GM12878 (cell line): ENCODE measurements at regions not wholly inside any gene's neighbourhood (a gene's known extent, or its start where the extent isn't known, plus 50 kb on each side); places are given as distances from the start of the nearest gene placed in this dataset.

Experiments
- ATAC-seq: fragments of 200-7000 bp; cut with Tn5 transposase; 3 replicates; pipeline ENCODE4 v1.9.1; 2020; ENCODE audit warnings: mild to moderate bottlenecking, moderate library complexity
- BruUV-seq: library from RNA; stranded (reverse); fragments of 400-500 nt; replicated peaks from 2 replicates; lab custom pipeline; 2021; lab: Mats Ljungman, UMichigan
- CTCF ChIA-PET: fragments of 300-600 bp; sonication (Branson Sonifier 250); formaldehyde crosslinking; extraction: SDS; loops from one replicate; lab custom pipeline; 2021; ENCODE audit warnings: inconsistent platforms; lab: Yijun Ruan, JAX
- POLR2A ChIA-PET: fragments of 350-600 bp; formaldehyde crosslinking; extraction: SDS; loops from one replicate; lab custom pipeline; 2021; ENCODE audit warnings: inconsistent platforms; lab: Charles Lee
- RAD21 ChIA-PET: fragments of 300-600 bp; sonication (Branson Sonifier 250); formaldehyde crosslinking; loops from one replicate; lab custom pipeline; 2023; ENCODE audit warnings: antibody characterized with exemption; ENCODE audit not compliant: unreplicated experiment; lab: Charles Lee
- SMC1A ChIA-PET: fragments of 300-600 bp; sonication (Branson Sonifier 250); formaldehyde crosslinking; loops from one replicate; lab custom pipeline; 2023; ENCODE audit not compliant: unreplicated experiment, uncharacterized antibody; lab: Charles Lee
- DNase-seq: peaks from one replicate; pipeline ENCODE4 v3.0.0-alpha.2; 2011; ENCODE audit warnings: low read depth, low spot score
- FAIRE-seq: peaks from 3 replicates; lab custom pipeline; 2011; peaks lifted over from hg19 to GRCh38; lab: Jason Lieb, UNC
- H2AFZ ChIP-seq: 2 replicates; pipeline ENCODE4 v1.6.0; 2011; ENCODE audit warnings: low read depth, low read length, control low read depth; ENCODE audit not compliant: control insufficient read depth
- H3K27ac ChIP-seq: 2 replicates; pipeline ENCODE4 v1.5.1; 2011; ENCODE audit warnings: control low read depth; ENCODE audit not compliant: control insufficient read depth, insufficient read depth
- H3K27me3 ChIP-seq, 2 experiments: replicated peaks in 1 of 2; 2 replicates each; pipeline versions ENCODE4 v1.6.0 to v1.6.1; 2011; ENCODE audit warnings: low read length in 1 of 2; ENCODE audit not compliant: control insufficient read depth in 2 of 2, insufficient read depth in 2 of 2
- H3K36me3 ChIP-seq, 2 experiments: 2 replicates each; pipeline ENCODE4 v1.5.1; 2011; ENCODE audit warnings: low read length in 1 of 2; ENCODE audit not compliant: control insufficient read depth in 2 of 2, insufficient read depth in 2 of 2
- H3K4me1 ChIP-seq: 2 replicates; pipeline ENCODE4 v1.6.1; 2011; ENCODE audit warnings: mild to moderate bottlenecking, low read length, moderate library complexity, mixed read lengths; ENCODE audit not compliant: control insufficient read depth, insufficient read depth
- H3K4me2 ChIP-seq: 2 replicates; pipeline ENCODE4 v1.6.0; 2011; ENCODE audit warnings: control low read depth; ENCODE audit not compliant: control insufficient read depth, insufficient read depth
- H3K4me3 ChIP-seq: fragments of 200-600 bp; sonication (generic); 2 replicates; pipeline ENCODE4 v1.5.1; 2016
- H3K79me2 ChIP-seq: 2 replicates; pipeline ENCODE4 v1.6.0; 2011; ENCODE audit warnings: low read length; ENCODE audit not compliant: control insufficient read depth, insufficient read depth
- H3K9ac ChIP-seq: 2 replicates; pipeline ENCODE4 v1.8.0; 2011; ENCODE audit warnings: low read length, control low read depth, mixed read lengths; ENCODE audit not compliant: control insufficient read depth, insufficient read depth
- H3K9me3 ChIP-seq: replicated peaks from 3 replicates; pipeline ENCODE4 v1.5.1; 2011; ENCODE audit warnings: mild to moderate bottlenecking, low read length; ENCODE audit not compliant: control insufficient read depth, insufficient read depth
- H4K20me1 ChIP-seq: 2 replicates; pipeline ENCODE4 v1.6.0; 2011; ENCODE audit not compliant: control insufficient read depth, insufficient read depth
- ATF7 ChIP-seq: fragments of 450-650 bp; IDR thresholded peaks from 2 replicates; pipeline ENCODE4 v1.6.1; 2016; ENCODE audit warnings: low read depth, mild to moderate bottlenecking
- BCL3 ChIP-seq: IDR thresholded peaks from 2 replicates; pipeline ENCODE4 v1.6.1; 2011; ENCODE audit warnings: borderline replicate concordance, low read depth, mild to moderate bottlenecking, moderate library complexity, low read length; ENCODE audit not compliant: insufficient read depth, poor library complexity, severe bottlenecking
- CHD2 ChIP-seq: IDR thresholded peaks from 2 replicates; pipeline ENCODE4 v1.6.1; 2011; ENCODE audit warnings: low read depth, low read length, improper control_type of control experiment, borderline replicate concordance
- DPF2 ChIP-seq: fragments of 450-650 bp; IDR thresholded peaks from 2 replicates; pipeline ENCODE4 v1.6.1; 2017; ENCODE audit warnings: mild to moderate bottlenecking
- HDAC6 ChIP-seq: fragments of 200-600 bp; sonication (generic); IDR thresholded peaks from one replicate; pipeline ENCODE4 v1.8.0; 2017; ENCODE audit warnings: antibody characterized with exemption; ENCODE audit not compliant: unreplicated experiment
- IKZF1 ChIP-seq: fragments of 450-650 bp; conservative IDR thresholded peaks from 2 replicates; pipeline ENCODE4 v1.6.1; 2017; ENCODE audit warnings: antibody characterized with exemption, mild to moderate bottlenecking
- KLF5 ChIP-seq: fragments of 450-650 bp; IDR thresholded peaks from 2 replicates; pipeline ENCODE4 v1.6.1; 2014; ENCODE audit warnings: mild to moderate bottlenecking; ENCODE audit not compliant: partially characterized antibody
- NFYB ChIP-seq: IDR thresholded peaks from 2 replicates; pipeline ENCODE4 v1.6.1; 2011; ENCODE audit warnings: low read depth, mild to moderate bottlenecking, low read length, improper control_type of control experiment, moderate library complexity; ENCODE audit not compliant: insufficient read depth
- NRF1 ChIP-seq: conservative IDR thresholded peaks from 2 replicates; pipeline ENCODE4 v1.6.1; 2011; ENCODE audit warnings: mild to moderate bottlenecking, low read depth, low read length, improper control_type of control experiment
- PAX8 ChIP-seq: fragments of 450-650 bp; IDR thresholded peaks from 2 replicates; pipeline ENCODE4 v1.6.1; 2017; ENCODE audit warnings: mild to moderate bottlenecking, moderate library complexity
- RFX5 ChIP-seq: IDR thresholded peaks from 2 replicates; pipeline ENCODE4 v1.6.1; 2011; ENCODE audit warnings: low read depth, low read length, improper control_type of control experiment
- TAF1 ChIP-seq: IDR thresholded peaks from 2 replicates; pipeline ENCODE4 v1.6.1; 2011; ENCODE audit warnings: mild to moderate bottlenecking, low read depth, low read length, borderline replicate concordance
- TBL1XR1 ChIP-seq: IDR thresholded peaks from 2 replicates; pipeline ENCODE4 v1.6.1; 2012; ENCODE audit warnings: low read depth, low read length, improper control_type of control experiment
- ZNF384 ChIP-seq: IDR thresholded peaks from 2 replicates; pipeline ENCODE4 v1.6.1; 2012; ENCODE audit warnings: low read depth, mild to moderate bottlenecking, low read length, improper control_type of control experiment, borderline replicate concordance
- WGBS: methylation state at CpG from one replicate; pipeline ENCODE4 v1.1.6; 2016; ENCODE audit warnings: low lambda C conversion rate; ENCODE audit not compliant: insufficient replicate concordance, insufficient coverage; ENCODE audit errors: missing lambda C conversion rate; 5-methylcytosine and 5-hydroxymethylcytosine counted together
- in situ Hi-C: fragments of 300-500 bp; cut with MboI; formaldehyde crosslinking; loops from 9 replicates; pipeline ENCODE4 v1.14.3; 2018; ENCODE audit warnings: mixed read lengths
- intact Hi-C: fragments of 100-400 bp; cut with micrococcal nuclease; formaldehyde crosslinking; loops from one replicate; pipeline ENCODE4 v1.14.2; 2022; ENCODE audit not compliant: unreplicated experiment

GRCh38 chr2:216781709-216782108, 78.2 kb downstream of the TNP1 start:
- no peak overlapping the region for H3K9ac ChIP-seq
- no peaks in the 10 kb centered on the region for H3K9me3 ChIP-seq
- intact Hi-C loops (no loop called here), in situ Hi-C loops (no loop called here)
- TF ChIP-seq NRF1, result no peak
- no peak for TF ChIP-seq PAX8
- ChIA-PET RAD21 (no interaction called here), CTCF (no interaction called here), SMC1A (no interaction called here), POLR2A (no interaction called here)
- no peak overlapping the region for H3K4me3 ChIP-seq
- FAIRE-seq, result no peak
- no peaks in the 10 kb centered on the region for H3K79me2 ChIP-seq
- WGBS, result 31% methylated on average over 4 of the region's 4 CpGs
- H3K36me3 ChIP-seq, result no peaks in the 10 kb centered on the region
- H4K20me1 ChIP-seq, result no peaks in the 10 kb centered on the region
- no peaks in the 10 kb centered on the region for H3K4me1 ChIP-seq
- no peak overlapping the region for H2AFZ ChIP-seq
- ATAC-seq, result no peak
- no peaks in the 10 kb centered on the region; a peak in 3 of 4 replicates for H3K27me3 ChIP-seq
- no peak overlapping the region for H3K4me2 ChIP-seq
- DNase-seq, result no peak
- no peak overlapping the region for H3K27ac ChIP-seq
- no TSS peak for BruUV-seq

- H3K36me3 ChIP-seq, result no peaks in the 10 kb centered on the region
- WGBS, result 49% methylated on average over 4 of the region's 4 CpGs
- no peak overlapping the region for H3K9ac ChIP-seq
- no peak overlapping the region for H3K4me2 ChIP-seq
- ChIA-PET SMC1A (no interaction called here), POLR2A (no interaction called here), RAD21 (no interaction called here), CTCF (no interaction called here)
- no peaks in the 10 kb centered on the region for H4K20me1 ChIP-seq
- ATAC-seq, result no peak
- H3K79me2 ChIP-seq, result no peaks in the 10 kb centered on the region
- in situ Hi-C loops (no loop called here), intact Hi-C loops (no loop called here)
- BruUV-seq, result no TSS peak
- H3K4me3 ChIP-seq, result no peak overlapping the region
- no peak for TF ChIP-seq RFX5
- TF ChIP-seq CHD2, result no peak
- no peak for TF ChIP-seq TAF1
- TF ChIP-seq ZNF384, result no peak
- TF ChIP-seq DPF2, result no peak
- TF ChIP-seq HDAC6, result no peak
- no peak for TF ChIP-seq BCL3
- TF ChIP-seq IKZF1, result no peak
- no peak for TF ChIP-seq TBL1XR1
- TF ChIP-seq NFYB, result no peak
- TF ChIP-seq ATF7, result no peak
- TF ChIP-seq KLF5, result no peak
- H3K27ac ChIP-seq, result no peak overlapping the region
- H2AFZ ChIP-seq, result no peak overlapping the region
- DNase-seq, result no peak
- H3K4me1 ChIP-seq, result no peaks in the 10 kb centered on the region
- FAIRE-seq, result no peak
- no peaks in the 10 kb centered on the region; a peak in 2 of 4 replicates for H3K27me3 ChIP-seq
- no peaks in the 10 kb centered on the region for H3K9me3 ChIP-seq
Measured at GRCh38 chr2:216780843-216781242, 79.0 kb downstream of the TNP1 start.
